Urinary bladder (tissue), 3 donors: ENCODE measurements at regions not wholly inside any gene's neighbourhood (a gene's known extent, or its start where the extent isn't known, plus 50 kb on each side); places are given as distances from the start of the nearest gene placed in this dataset.
"Not testable (repeated sequence)": the region's sequence is repeated elsewhere in the genome, so short reads cannot be mapped to it uniquely, and the experiment has no call there.

Source experiments
- DNase-seq: peaks from one replicate; pipeline ENCODE4 v3.0.0-alpha.2; 2015; ENCODE audit errors: extremely low spot score
- H3K27ac ChIP-seq: one replicate; pipeline ENCODE4 v1.5.1; 2013; ENCODE audit warnings: low read depth, mild to moderate bottlenecking, moderate library complexity
- H3K36me3 ChIP-seq: one replicate; pipeline ENCODE4 v1.6.1; 2013; ENCODE audit warnings: mild to moderate bottlenecking, moderate library complexity; ENCODE audit not compliant: insufficient read depth
- H3K4me1 ChIP-seq: one replicate; pipeline ENCODE4 v1.6.1; 2013; ENCODE audit warnings: mild to moderate bottlenecking, moderate library complexity; ENCODE audit not compliant: insufficient read depth
- H3K4me3 ChIP-seq: one replicate; pipeline ENCODE4 v1.5.1; 2013; ENCODE audit warnings: low read depth, low read length
- WGBS: extraction: QIAGEN DNeasy Blood & Tissue Kit; methylation state at CpG from one replicate; pipeline ENCODE4 v1.1.7; 2013; 5-methylcytosine and 5-hydroxymethylcytosine counted together
- donor health status: healthy with polysubstance abuse.
- donor health status: healthy.

GRCh38 chr7:67894746-67895145 lies 898.1 kb downstream of the TYW1 start:
- no peak for DNase-seq
- H3K4me3 ChIP-seq = no peak overlapping the region
- WGBS = 93% methylated on average over 6 of the region's 6 CpGs
- H3K4me1 ChIP-seq = no peaks in the 10 kb centered on the region
- H3K27ac ChIP-seq = no peak overlapping the region
- no peaks in the 10 kb centered on the region for H3K36me3 ChIP-seq

- no peak overlapping the region for H3K4me3 ChIP-seq
- no peaks in the 10 kb centered on the region for H3K36me3 ChIP-seq
- DNase-seq = no peak
- H3K27ac ChIP-seq = no peak overlapping the region
- no peaks in the 10 kb centered on the region for H3K4me1 ChIP-seq
Observed at GRCh38 chr7:67896721-67897120, 900.1 kb downstream of the TYW1 start.

DNA sequence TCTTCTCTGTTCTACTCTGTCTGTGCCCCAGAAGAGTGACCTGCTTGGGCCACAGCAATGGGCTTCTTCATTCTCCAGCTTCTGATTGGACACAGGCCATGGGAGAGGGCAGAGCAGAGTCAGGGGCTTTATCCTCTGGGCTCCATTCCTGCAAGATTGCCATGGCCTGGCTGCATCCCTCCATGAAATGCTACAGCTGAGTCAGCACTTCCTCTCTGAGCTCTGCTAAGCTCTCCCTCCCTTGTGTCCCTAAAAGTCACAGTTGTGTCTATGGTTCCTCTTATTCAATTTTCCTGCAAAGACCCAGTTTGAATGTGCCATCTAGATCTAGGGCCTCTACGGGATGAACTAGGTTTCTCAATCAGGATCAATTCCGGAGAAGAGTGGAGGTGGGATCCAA lies 903.8 kb downstream of the TYW1 start:
- no peaks in the 10 kb centered on the region for H3K36me3 ChIP-seq
- WGBS = 63% methylated on average over 2 of the region's 2 CpGs
- no peak overlapping the region for H3K27ac ChIP-seq
- H3K4me3 ChIP-seq = no peak overlapping the region
- H3K4me1 ChIP-seq = no peaks in the 10 kb centered on the region
- no peak for DNase-seq

GRCh38 chr7:67901808-67902480 lies 905.3 kb downstream of the TYW1 start:
- H3K36me3 ChIP-seq = no peaks in the 10 kb centered on the region
- WGBS = 54% methylated on average over 17 of the region's 17 CpGs
- H3K4me3 ChIP-seq = no peak overlapping the region
- no peaks in the 10 kb centered on the region for H3K4me1 ChIP-seq
- no peak for DNase-seq
- H3K27ac ChIP-seq = no peak overlapping the region

- no peak for DNase-seq
- 73% methylated on average over 5 of the region's 5 CpGs for WGBS
- Histone ChIP-seq H3K4me3 (no peak overlapping the region), H3K4me1 (no peaks in the 10 kb centered on the region), H3K27ac (no peak overlapping the region), H3K36me3 (no peaks in the 10 kb centered on the region)
Observed at GRCh38 chr7:67907792-67908191, 911.2 kb downstream of the TYW1 start.

- no peaks in the 10 kb centered on the region for H3K4me1 ChIP-seq
- no peak overlapping the region for H3K27ac ChIP-seq
- DNase-seq = no peak
- WGBS = 62% methylated on average over 2 of the region's 2 CpGs
- no peaks in the 10 kb centered on the region for H3K36me3 ChIP-seq
- H3K4me3 ChIP-seq = no peak overlapping the region
Observed at GRCh38 chr7:67912437-67912836, 915.8 kb downstream of the TYW1 start.

DNA sequence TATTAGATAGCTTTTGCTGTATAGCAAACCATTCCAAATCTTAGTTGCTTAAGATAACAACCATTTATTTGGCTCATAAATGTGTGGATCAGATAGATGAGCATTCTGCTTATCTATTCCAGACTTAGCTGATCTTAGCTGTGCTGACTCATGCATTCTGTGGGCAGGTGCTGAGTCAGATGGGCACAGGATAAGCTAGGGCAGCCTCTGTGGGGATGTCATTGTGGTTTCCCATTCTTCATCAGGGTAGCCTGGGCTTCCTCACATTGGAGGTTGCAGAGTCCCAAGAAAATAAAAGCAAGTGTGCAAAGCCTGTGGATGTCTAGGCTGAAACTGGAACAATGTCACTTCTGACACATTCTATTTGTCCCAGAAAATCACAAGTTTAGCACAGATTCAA lies 917.0 kb downstream of the TYW1 start:
- no peak for DNase-seq
- Histone ChIP-seq H3K36me3 (no peaks in the 10 kb centered on the region), H3K4me3 (no peak overlapping the region), H3K27ac (no peak overlapping the region), H3K4me1 (no peaks in the 10 kb centered on the region)

DNA sequence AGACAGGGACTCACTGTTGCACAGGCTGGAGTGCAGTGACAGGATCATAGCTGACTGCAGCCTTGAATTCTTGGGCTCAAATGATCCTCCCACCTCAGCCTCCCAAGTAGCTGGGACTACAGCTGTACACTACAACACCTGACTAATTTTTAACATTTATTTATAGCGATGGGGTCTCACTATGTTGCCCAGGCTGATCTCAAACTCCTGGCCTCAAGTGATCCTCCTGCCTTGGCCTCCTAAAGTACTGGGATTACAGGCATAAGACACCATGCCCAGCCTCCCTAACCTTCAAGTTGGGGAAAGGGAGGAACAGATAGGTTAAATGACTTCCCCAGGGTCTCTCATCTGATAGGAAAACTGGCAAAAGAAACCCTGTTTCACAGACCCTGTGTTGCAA lies 919.5 kb downstream of the TYW1 start:
- not testable (repeated sequence) for H3K27ac ChIP-seq, DNase-seq, H3K4me1 ChIP-seq, H3K36me3 ChIP-seq, H3K4me3 ChIP-seq
- 90% methylated on average over 1 of the region's 1 CpG for WGBS

DNA sequence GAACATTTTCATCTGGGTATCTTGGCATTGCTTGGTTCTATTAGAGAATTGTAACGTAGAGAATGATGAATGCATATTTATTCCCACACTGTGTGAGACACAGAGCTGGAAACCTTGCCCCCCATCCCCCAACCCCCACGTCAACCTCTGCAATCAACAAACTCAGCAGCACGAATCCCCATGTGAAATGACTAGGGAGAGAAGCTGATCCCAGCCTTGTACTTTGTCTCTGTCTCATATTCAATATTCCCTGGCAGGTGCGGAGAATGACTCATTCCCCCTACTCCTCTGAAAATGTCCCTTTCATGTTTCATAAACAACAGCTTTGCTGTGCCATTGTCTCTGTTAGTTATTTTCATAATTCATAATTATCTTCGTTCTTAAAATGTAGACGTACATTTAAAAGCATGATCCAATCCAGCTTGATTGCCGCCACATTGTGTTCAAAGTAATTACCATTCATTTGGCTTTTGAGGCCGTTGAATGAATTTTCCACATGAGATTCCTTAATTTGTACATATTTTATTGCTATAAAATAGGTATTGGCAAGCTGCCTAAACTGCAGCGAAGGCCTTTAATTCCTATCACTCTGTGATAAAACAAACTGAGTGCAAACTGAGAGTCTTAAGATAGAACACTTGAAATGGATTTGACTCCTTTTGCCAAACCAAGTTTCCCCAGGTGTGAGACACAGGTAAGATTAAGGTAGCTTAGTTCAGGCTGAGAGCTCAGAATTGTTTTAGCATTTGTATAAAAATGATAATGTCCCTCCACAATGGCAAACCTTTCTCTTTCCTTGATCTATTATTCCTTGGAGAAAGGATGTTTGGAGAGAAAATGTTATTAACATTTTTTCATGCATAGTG lies 920.2 kb downstream of the TYW1 start:
- Histone ChIP-seq H3K36me3 (no peaks in the 10 kb centered on the region), H3K4me3 (no peak overlapping the region), H3K27ac (no peak overlapping the region), H3K4me1 (no peaks in the 10 kb centered on the region)
- WGBS = 58% methylated on average over 9 of the region's 9 CpGs
- DNase-seq = no peak

DNA sequence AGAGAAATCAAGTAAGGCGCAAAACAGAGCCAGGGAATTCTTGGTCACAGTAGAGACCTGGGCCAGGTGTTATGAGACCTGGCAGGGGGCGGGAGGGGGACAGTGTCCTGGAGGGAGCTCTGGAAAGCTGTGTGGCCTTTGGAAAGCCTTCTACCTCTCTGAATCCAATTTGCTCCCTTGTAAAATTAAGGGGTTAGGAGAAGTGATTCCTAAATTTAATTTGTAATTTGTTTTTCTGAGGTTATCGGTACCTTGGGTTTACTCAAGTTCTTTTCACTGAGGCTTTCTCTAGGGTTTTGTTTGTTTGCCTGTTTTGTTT lies 920.8 kb downstream of the TYW1 start:
- 87% methylated on average over 3 of the region's 3 CpGs for WGBS
- Histone ChIP-seq H3K36me3 (no peaks in the 10 kb centered on the region), H3K4me1 (no peaks in the 10 kb centered on the region), H3K27ac (no peak overlapping the region), H3K4me3 (no peak overlapping the region)
- no peak for DNase-seq

DNA sequence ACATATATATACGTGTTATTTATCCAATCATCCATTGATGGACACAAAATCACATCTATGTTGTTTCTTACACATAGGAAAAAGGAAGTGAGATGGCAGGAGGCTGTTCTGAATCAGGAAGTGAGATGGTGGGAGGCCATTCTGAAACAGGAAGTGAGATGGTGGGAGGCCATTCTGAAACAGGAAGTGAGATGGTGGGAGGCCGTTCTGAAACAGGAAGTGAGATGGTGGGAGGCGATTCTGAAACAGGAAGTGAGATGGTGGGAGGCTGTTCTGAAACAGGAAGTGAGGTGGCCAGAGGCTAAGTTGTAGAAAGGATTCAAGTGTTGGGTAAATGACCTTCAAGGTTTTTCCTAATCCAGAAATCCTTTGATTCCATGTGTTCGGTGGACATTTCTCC lies 921.5 kb downstream of the TYW1 start:
- Histone ChIP-seq H3K4me1 (no peaks in the 10 kb centered on the region), H3K27ac (no peak overlapping the region), H3K36me3 (no peaks in the 10 kb centered on the region), H3K4me3 (no peak overlapping the region)
- no peak for DNase-seq
- 69% methylated on average over 4 of the region's 4 CpGs for WGBS

GRCh38 chr7:67923286-67923685 lies 926.7 kb downstream of the TYW1 start:
- H3K27ac ChIP-seq = no peak overlapping the region
- 91% methylated on average over 3 of the region's 3 CpGs for WGBS
- H3K4me1 ChIP-seq = no peaks in the 10 kb centered on the region
- H3K4me3 ChIP-seq = no peak overlapping the region
- H3K36me3 ChIP-seq = no peaks in the 10 kb centered on the region
- no peak for DNase-seq

DNA sequence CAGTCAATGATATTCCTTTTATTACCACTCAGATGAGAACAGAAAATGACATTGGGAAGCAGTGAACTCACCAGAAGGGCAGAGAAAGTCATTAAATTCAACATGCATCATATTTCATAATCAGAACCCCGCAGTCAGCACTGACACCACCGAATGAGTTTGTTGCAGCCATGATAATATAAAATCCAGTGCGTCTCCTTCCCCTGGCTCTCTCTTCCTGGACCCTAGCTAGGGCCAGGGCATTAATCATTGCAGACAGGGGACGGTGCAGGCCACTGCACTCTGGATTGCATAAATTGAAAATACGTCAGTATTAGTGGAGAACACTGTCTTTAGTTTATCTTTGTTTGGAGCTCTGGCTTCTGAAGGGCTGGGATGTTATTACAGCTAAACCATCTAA lies 931.5 kb downstream of the TYW1 start:
- no peak for DNase-seq
- WGBS = 54% methylated on average over 5 of the region's 5 CpGs
- H3K36me3 ChIP-seq = no peaks in the 10 kb centered on the region
- no peaks in the 10 kb centered on the region for H3K4me1 ChIP-seq
- H3K4me3 ChIP-seq = no peak overlapping the region
- H3K27ac ChIP-seq = no peak overlapping the region

DNA sequence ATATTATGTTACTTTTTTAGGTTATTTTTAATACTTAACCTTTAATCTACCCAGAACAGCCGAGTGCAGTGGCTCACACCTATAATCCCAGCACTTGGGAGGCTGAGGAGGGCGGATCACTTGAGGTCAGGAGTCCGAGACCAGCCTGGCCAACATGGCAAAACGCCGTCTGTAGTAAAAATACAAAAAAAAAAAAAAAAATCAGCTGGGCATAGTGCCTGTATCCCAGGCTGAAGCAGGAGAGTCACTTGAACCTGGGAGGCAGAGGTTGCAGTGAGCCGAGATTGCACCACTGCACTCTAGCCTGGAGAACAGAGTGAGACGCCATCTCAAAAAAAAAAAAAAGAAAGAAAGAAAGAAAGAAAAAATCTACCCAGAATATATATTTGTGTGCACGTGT lies 939.8 kb downstream of the TYW1 start:
- H3K36me3 ChIP-seq, H3K4me3 ChIP-seq, DNase-seq, H3K4me1 ChIP-seq, H3K27ac ChIP-seq: not testable (repeated sequence)
- WGBS = 86% methylated on average over 8 of the region's 8 CpGs
